ENCODE measurements at regions not wholly inside any gene's neighbourhood (a gene's known extent, or its start where the extent isn't known, plus 50 kb on each side); places are given as distances from the start of the nearest gene placed in this dataset.

- no peak for DNase-seq (ENCODE audit: low read depth)
- no peak overlapping the region for H3K4me3 ChIP-seq (ENCODE audit: control insufficient read depth, low read depth, low read length)
- no peak for TF ChIP-seq CTCF (conservative IDR thresholded peaks at IDR 0.05; ENCODE audit: control insufficient read depth, insufficient read depth, low read depth, low read length)
Measured at GRCh38 chr15:38614621-38615020, 50.0 kb upstream of the RASGRP1 start.

GRCh38 chr15:38617831-38618230 is 53.2 kb upstream of the RASGRP1 start:
- no peak for DNase-seq (ENCODE audit: low read depth)
- no peak overlapping the region for H3K4me3 ChIP-seq (ENCODE audit: control insufficient read depth, low read depth, low read length)
- no peak for TF ChIP-seq CTCF (conservative IDR thresholded peaks at IDR 0.05; ENCODE audit: control insufficient read depth, insufficient read depth, low read depth, low read length)

DNA sequence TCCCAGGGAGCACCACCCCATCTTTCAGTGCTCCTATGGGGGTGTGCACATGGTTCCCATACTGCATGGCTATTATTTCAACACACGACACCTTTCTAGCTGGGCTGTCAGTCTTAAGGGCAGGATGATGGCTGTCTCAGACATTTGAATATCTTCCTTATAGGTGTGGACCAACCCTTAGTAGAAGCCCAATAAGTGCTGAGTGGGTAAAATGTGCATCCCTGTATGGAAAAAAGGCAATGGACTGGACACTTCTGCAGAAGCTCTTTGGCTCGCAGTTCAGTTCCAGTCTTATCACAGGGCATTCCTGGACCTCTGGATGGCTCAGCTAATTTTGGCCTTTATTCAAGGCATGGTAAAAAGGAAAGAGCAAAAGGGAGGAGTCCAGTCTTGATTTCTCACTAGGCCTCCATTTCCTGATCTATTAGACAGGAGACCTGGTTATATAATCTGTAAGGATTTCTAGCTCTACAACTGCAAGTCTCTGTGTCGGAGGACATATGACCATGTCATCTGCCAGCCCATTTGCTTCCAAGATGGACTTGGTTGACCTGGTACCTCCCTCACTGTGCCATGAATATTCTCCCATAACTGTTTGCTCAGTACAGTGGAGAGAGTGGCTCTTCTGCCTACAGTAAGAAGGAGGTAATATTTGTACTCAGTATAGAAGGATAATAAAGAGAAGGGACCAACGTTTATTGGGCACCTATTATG is 53.8 kb upstream of the RASGRP1 start:
- no peak overlapping the region for H3K4me3 ChIP-seq (ENCODE audit: control insufficient read depth, low read depth, low read length)
- TF ChIP-seq CTCF (conservative IDR thresholded peaks at IDR 0.05; ENCODE audit: control insufficient read depth, insufficient read depth, low read depth, low read length): no peak
- no peak for DNase-seq (ENCODE audit: low read depth)

DNA sequence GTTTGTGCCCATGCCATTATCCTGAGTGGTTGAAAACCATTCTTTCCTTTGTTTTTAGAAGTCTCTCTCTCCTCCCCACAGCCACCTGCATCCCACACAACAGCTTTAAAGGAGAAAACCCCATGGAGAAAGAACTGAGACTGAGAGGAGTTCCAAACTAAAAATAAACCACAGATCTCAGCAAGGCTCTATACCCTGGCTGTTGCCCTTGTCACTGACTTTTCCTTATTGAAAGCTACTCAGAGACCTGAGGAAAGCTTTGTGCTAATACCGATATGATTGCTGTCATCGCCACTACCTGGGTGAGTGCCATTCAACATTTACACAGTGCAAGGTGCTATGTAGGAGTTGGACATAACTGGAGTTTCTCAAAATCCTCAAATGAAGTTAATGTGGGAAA is 55.5 kb upstream of the RASGRP1 start:
- TF ChIP-seq CTCF (conservative IDR thresholded peaks at IDR 0.05; ENCODE audit: control insufficient read depth, insufficient read depth, low read depth, low read length): no peak
- no peak for DNase-seq (ENCODE audit: low read depth)
- H3K4me3 ChIP-seq (ENCODE audit: control insufficient read depth, low read depth, low read length): no peak overlapping the region

DNA sequence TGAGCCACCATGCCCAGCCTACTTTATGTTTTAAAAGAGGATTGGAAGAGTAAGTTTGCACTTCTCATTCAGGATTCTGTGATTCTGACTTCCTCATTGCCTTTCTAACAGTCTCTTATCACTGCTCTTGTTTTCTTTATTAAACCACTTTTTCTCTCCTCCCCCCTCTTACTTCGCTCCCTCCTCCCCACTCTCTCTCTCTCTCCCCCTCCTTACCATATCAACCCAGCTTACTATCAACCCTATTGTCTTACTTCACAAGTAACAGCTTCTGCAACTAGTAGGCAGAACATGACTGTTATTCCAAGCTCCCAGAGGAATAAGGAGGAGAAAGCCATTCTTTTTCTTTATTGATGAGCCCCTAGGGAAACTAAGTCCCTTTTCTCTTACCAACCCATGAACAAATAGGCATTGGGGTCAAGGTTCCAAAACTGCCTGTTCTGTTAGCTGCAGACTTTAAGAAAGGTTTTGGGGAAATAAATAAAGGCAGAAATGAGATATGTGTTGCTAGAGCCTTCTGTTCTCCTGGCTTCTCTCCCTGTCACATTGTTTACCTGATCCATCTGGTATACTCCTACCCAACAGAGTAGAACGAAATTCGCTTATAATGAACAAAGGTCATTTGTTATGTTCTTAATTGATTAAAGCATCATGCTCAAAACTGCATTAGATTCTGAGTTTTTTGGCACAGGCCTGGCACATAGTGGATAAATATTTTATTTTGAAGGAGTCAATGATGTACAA is 56.4 kb upstream of the RASGRP1 start:
- DNase-seq (ENCODE audit: low read depth): no peak
- no peak overlapping the region for H3K4me3 ChIP-seq (ENCODE audit: control insufficient read depth, low read depth, low read length)
- no peak for TF ChIP-seq CTCF (conservative IDR thresholded peaks at IDR 0.05; ENCODE audit: control insufficient read depth, insufficient read depth, low read depth, low read length)

- TF ChIP-seq CTCF (conservative IDR thresholded peaks at IDR 0.05; ENCODE audit: control insufficient read depth, insufficient read depth, low read depth, low read length): no peak
- H3K4me3 ChIP-seq (ENCODE audit: control insufficient read depth, low read depth, low read length): no peak overlapping the region
- no peak for DNase-seq (ENCODE audit: low read depth)
Measured at GRCh38 chr15:38622304-38622703, 57.7 kb upstream of the RASGRP1 start.
